NT2/D1 (cell line): ENCODE measurements at regions not wholly inside any gene's neighbourhood (a gene's known extent, or its start where the extent isn't known, plus 50 kb on each side); places are given as distances from the start of the nearest gene placed in this dataset.

Experiments
- DNase-seq: peaks from one replicate; pipeline ENCODE4 v3.0.0-alpha.2; 2011; ENCODE audit warnings: low read depth, low spot score
- H3K27me3 ChIP-seq: 2 replicates; pipeline ENCODE4 v1.6.0; 2011; ENCODE audit warnings: mild to moderate bottlenecking; ENCODE audit not compliant: insufficient read length, insufficient read depth
- H3K36me3 ChIP-seq: 2 replicates; pipeline ENCODE4 v1.6.1; 2011; ENCODE audit warnings: mild to moderate bottlenecking, low read length, mixed read lengths; ENCODE audit not compliant: insufficient read depth, insufficient read length
- H3K4me1 ChIP-seq: 2 replicates; pipeline ENCODE4 v1.5.1; 2011; ENCODE audit not compliant: insufficient read depth, insufficient read length
- H3K4me3 ChIP-seq: 2 replicates; pipeline ENCODE4 v1.5.1; 2011; ENCODE audit warnings: low read depth; ENCODE audit not compliant: insufficient read length
- H3K9ac ChIP-seq: 2 replicates; pipeline ENCODE4 v1.6.0; 2011; ENCODE audit warnings: low read depth; ENCODE audit not compliant: insufficient read length
- H3K9me3 ChIP-seq: 2 replicates; pipeline ENCODE4 v1.5.1; 2011; ENCODE audit warnings: mild to moderate bottlenecking, low read length; ENCODE audit not compliant: insufficient read depth
- SUZ12 ChIP-seq: IDR thresholded peaks from 2 replicates; pipeline ENCODE4 v1.6.1; 2011; ENCODE audit not compliant: insufficient read length, insufficient read depth; ENCODE audit errors: extremely low read depth
- YY1 ChIP-seq: IDR thresholded peaks from 2 replicates; pipeline ENCODE4 v1.6.1; 2011; ENCODE audit not compliant: insufficient read length, insufficient read depth
- ZNF274 ChIP-seq: IDR thresholded peaks from 2 replicates; pipeline ENCODE4 v1.6.1; 2011; ENCODE audit warnings: mild to moderate bottlenecking, low read depth, low read length

GRCh38 chr9:86494644-86495111 is 140.5 kb upstream of the TUT7 start:
- no peaks in the 10 kb centered on the region for H3K27me3 ChIP-seq
- no peak overlapping the region for H3K4me3 ChIP-seq
- DNase-seq: no peak
- H3K9ac ChIP-seq: no peak overlapping the region
- H3K9me3 ChIP-seq: no peaks in the 10 kb centered on the region
- TF ChIP-seq ZNF274 (no peak), YY1 (no peak), SUZ12 (no peak)
- H3K36me3 ChIP-seq: no peaks in the 10 kb centered on the region
- no peaks in the 10 kb centered on the region for H3K4me1 ChIP-seq

GRCh38 chr9:86491468-86492266 is 137.5 kb upstream of the TUT7 start:
- H3K36me3 ChIP-seq: no peaks in the 10 kb centered on the region
- H3K4me3 ChIP-seq: no peak overlapping the region
- no peak for DNase-seq
- no peaks in the 10 kb centered on the region for H3K27me3 ChIP-seq
- no peak overlapping the region for H3K9ac ChIP-seq
- H3K4me1 ChIP-seq: no peaks in the 10 kb centered on the region
- TF ChIP-seq YY1 (no peak), ZNF274 (no peak), SUZ12 (no peak)
- no peaks in the 10 kb centered on the region for H3K9me3 ChIP-seq

- no peaks in the 10 kb centered on the region for H3K27me3 ChIP-seq
- no peaks in the 10 kb centered on the region for H3K36me3 ChIP-seq
- TF ChIP-seq SUZ12 (no peak), ZNF274 (no peak), YY1 (no peak)
- no peak overlapping the region for H3K4me3 ChIP-seq
- no peak for DNase-seq
- H3K9me3 ChIP-seq: no peaks in the 10 kb centered on the region
- H3K4me1 ChIP-seq: no peaks in the 10 kb centered on the region
- no peak overlapping the region for H3K9ac ChIP-seq
Measured at GRCh38 chr9:86488794-86489193, 134.6 kb upstream of the TUT7 start.

- TF ChIP-seq YY1 (no peak), ZNF274 (no peak), SUZ12 (no peak)
- Histone ChIP-seq H3K4me3 (no peak overlapping the region), H3K9me3 (no peaks in the 10 kb centered on the region), H3K9ac (no peak overlapping the region), H3K36me3 (no peaks in the 10 kb centered on the region), H3K4me1 (no peaks in the 10 kb centered on the region), H3K27me3 (no peaks in the 10 kb centered on the region)
- no peak for DNase-seq
Measured at GRCh38 chr9:86488345-86488744, 134.1 kb upstream of the TUT7 start.

- DNase-seq: no peak
- Histone ChIP-seq H3K9ac (no peak overlapping the region), H3K36me3 (no peaks in the 10 kb centered on the region), H3K27me3 (no peaks in the 10 kb centered on the region), H3K4me3 (no peak overlapping the region), H3K9me3 (no peaks in the 10 kb centered on the region), H3K4me1 (no peaks in the 10 kb centered on the region)
- TF ChIP-seq SUZ12 (no peak), YY1 (no peak), ZNF274 (no peak)
Measured at GRCh38 chr9:86487838-86488233, 133.6 kb upstream of the TUT7 start.

- H3K9me3 ChIP-seq: peaks cover 2% of the 10 kb centered on the region; the same call in 1 of the 2 replicates
- H3K9ac ChIP-seq: no peak overlapping the region
- H3K4me3 ChIP-seq: no peak overlapping the region
Measured at GRCh38 chr9:86486891-86487837, 133.0 kb upstream of the TUT7 start.

GRCh38 chr9:86485359-86485758 is 131.1 kb upstream of the TUT7 start:
- no peak overlapping the region for H3K4me3 ChIP-seq
- DNase-seq: no peak
- H3K9me3 ChIP-seq: peaks cover 15% of the 10 kb centered on the region
- H3K9ac ChIP-seq: no peak overlapping the region
- H3K27me3 ChIP-seq: no peaks in the 10 kb centered on the region
- H3K4me1 ChIP-seq: no peaks in the 10 kb centered on the region
- no peaks in the 10 kb centered on the region for H3K36me3 ChIP-seq
- TF ChIP-seq ZNF274 (no peak), YY1 (no peak), SUZ12 (no peak)

More at GRCh38 chr9:86486891-86487837, 133.0 kb upstream of the TUT7 start:
- no peaks in the 10 kb centered on the region for H3K27me3 ChIP-seq
- no peaks in the 10 kb centered on the region for H3K36me3 ChIP-seq
- no peaks in the 10 kb centered on the region for H3K4me1 ChIP-seq
- DNase-seq: peak; percentile 23
- TF ChIP-seq SUZ12 (no peak), YY1 (no peak), ZNF274 (no peak)
